ENCODE measurements at regions not wholly inside any gene's neighbourhood (a gene's known extent, or its start where the extent isn't known, plus 50 kb on each side); places are given as distances from the start of the nearest gene placed in this dataset.

DNA sequence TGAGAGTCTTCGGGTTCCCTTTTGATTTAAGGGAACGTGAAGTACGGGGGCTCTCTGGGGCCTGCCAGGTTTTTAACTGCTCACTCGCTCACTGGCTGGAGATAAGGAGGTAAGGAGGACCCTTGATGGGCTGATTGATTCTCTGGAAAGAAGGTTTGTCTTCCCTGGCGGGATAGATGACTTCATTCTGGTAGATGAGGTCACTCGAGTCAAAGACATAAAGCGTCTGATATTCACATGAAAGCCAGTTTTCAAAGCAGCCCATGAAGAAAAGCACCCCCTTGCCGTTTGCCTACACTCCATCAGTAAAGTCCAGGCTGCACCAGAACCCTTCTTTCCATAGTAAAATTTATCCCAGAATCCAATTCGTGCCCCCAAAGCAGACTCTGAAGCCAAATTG lies 233.7 kb upstream of the IRX5 start:
- ATAC-seq, result no peak

GRCh38 chr16:54696522-54696921 lies 234.1 kb upstream of the IRX5 start:
- H3K9me3 ChIP-seq, result no peaks in the 10 kb centered on the region
- H3K27ac ChIP-seq, result no peak overlapping the region
- FAIRE-seq (no peak), ATAC-seq (no peak), DNase-seq (no peak)
- no peak for TF ChIP-seq CTCF (IDR thresholded peaks at IDR 0.05)
- intact Hi-C loops (cut with DNase I), result no loop called here
- H3K27me3 ChIP-seq, result no peaks in the 10 kb centered on the region
- no peaks in the 10 kb centered on the region for H3K4me1 ChIP-seq
- no peaks in the 10 kb centered on the region for H3K36me3 ChIP-seq
- H3K4me3 ChIP-seq, result no peak overlapping the region
- 56 to 67% methylated on average over 8 of the region's 8 CpGs for WGBS, 2 donors

More for the DNA sequence above, 233.7 kb upstream of the IRX5 start:
- 38 to 53% methylated on average over 9 of the region's 9 CpGs for WGBS, 2 donors
- no peaks in the 10 kb centered on the region for H3K4me1 ChIP-seq
- H3K27ac ChIP-seq, result no peak overlapping the region
- no peak for TF ChIP-seq CTCF (IDR thresholded peaks at IDR 0.05)
- no peaks in the 10 kb centered on the region for H3K27me3 ChIP-seq
- H3K9me3 ChIP-seq, result no peaks in the 10 kb centered on the region
- intact Hi-C loops (cut with DNase I), result no loop called here
- H3K36me3 ChIP-seq, result no peaks in the 10 kb centered on the region
- FAIRE-seq (no peak), DNase-seq (no peak)
- no peak overlapping the region for H3K4me3 ChIP-seq

- no peak overlapping the region for H3K4me3 ChIP-seq
- DNase-seq, result no peak
- H3K27ac ChIP-seq, result no peak overlapping the region
- intact Hi-C loops (cut with DNase I), result no loop called here
- FAIRE-seq, result no peak
- H3K27me3 ChIP-seq, result no peaks in the 10 kb centered on the region
- no peak for TF ChIP-seq CTCF (IDR thresholded peaks at IDR 0.05)
- H3K4me1 ChIP-seq, result no peaks in the 10 kb centered on the region
- ATAC-seq, result no peak
- no peaks in the 10 kb centered on the region for H3K9me3 ChIP-seq
- whole genome bisulfite sequencing, 2 donors, result 52 to 90% methylated on average over 2 of the region's 2 CpGs
- no peaks in the 10 kb centered on the region for H3K36me3 ChIP-seq
Measured at GRCh38 chr16:54694651-54695050, 236.0 kb upstream of the IRX5 start.

DNA sequence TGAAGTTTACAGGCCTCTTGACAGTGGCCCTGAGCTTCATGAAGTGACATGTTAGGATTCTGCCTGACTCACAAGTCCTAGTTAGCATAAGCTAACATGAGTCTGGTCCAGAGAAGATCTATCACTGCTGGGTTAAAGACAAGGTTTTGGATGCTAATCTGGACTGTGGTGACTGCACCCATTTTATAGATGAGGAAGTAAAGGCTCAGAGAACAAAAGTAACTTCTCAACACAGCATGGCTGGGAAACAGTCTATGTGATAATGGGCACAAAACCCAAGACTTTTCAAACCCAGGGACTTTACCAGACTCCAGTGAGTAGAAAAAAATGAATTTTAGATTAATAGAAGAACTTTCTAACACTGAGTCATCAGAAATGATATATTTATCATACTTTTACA lies 236.8 kb upstream of the IRX5 start:
- Histone ChIP-seq H3K4me3 (no peak overlapping the region), H3K27ac (no peak overlapping the region), H3K36me3 (no peaks in the 10 kb centered on the region), H3K4me1 (no peaks in the 10 kb centered on the region), H3K9me3 (no peaks in the 10 kb centered on the region), H3K27me3 (no peaks in the 10 kb centered on the region)
- DNase-seq (no peak), ATAC-seq (no peak), FAIRE-seq (no peak)
- intact Hi-C loops (cut with DNase I), result no loop called here
- no peak for TF ChIP-seq CTCF (IDR thresholded peaks at IDR 0.05)

DNA sequence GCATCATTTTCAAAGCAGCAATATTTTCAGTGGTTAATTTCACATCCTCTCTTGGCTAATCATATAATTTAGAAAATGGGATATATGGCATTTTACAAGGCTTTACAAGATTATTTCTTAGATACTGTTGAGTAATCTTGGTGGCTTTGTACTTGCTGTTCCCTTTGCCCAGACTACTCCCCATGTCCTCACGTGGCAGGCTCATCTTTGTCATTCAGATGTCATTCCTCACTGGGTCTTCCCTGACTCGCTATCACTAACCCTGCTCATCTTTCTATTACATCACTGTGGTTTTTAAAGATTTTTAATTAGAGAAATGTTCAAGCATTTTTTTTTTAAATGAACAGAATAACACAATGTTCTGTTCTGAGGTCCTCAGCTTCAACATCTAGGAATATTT lies 240.0 kb upstream of the IRX5 start:
- no peak for DNase-seq
- intact Hi-C loops (cut with DNase I), result no loop called here
- Histone ChIP-seq H3K27me3 (no peaks in the 10 kb centered on the region), H3K27ac (no peak overlapping the region), H3K4me3 (no peak overlapping the region), H3K9me3 (no peaks in the 10 kb centered on the region), H3K36me3 (no peaks in the 10 kb centered on the region), H3K4me1 (no peaks in the 10 kb centered on the region)
- no peak for ATAC-seq
- WGBS, 2 donors, result 64 to 66% methylated on average over 2 of the region's 2 CpGs
- no peak for FAIRE-seq
- TF ChIP-seq CTCF (IDR thresholded peaks at IDR 0.05), result no peak
